ENCODE measurements at regions not wholly inside any gene's neighbourhood (a gene's known extent, or its start where the extent isn't known, plus 50 kb on each side); places are given as distances from the start of the nearest gene placed in this dataset.

GRCh38 chr1:209143916-209144315, 439.6 kb upstream of the CAMK1G start:
- TF ChIP-seq CTCF (IDR thresholded peaks at IDR 0.05; ENCODE audit: low read length): no peak
- TF ChIP-seq EZH2 (optimal IDR thresholded peaks at IDR 0.05; ENCODE audit: low read depth, low read length): no peak
- no peak for TF ChIP-seq EZH2phosphoT487 (IDR thresholded peaks at IDR 0.05; ENCODE audit: low read length)

Measured in MM.1S (cell line).